GM18870 (cell line): ENCODE measurements at regions not wholly inside any gene's neighbourhood (a gene's known extent, or its start where the extent isn't known, plus 50 kb on each side); places are given as distances from the start of the nearest gene placed in this dataset.
"Not testable (repeated sequence)": the region's sequence is repeated elsewhere in the genome, so short reads cannot be mapped to it uniquely, and the experiment has no call there.

Experiments used
- ATAC-seq: cut with Tn5 transposase; IDR thresholded peaks from one replicate; pipeline ENCODE4 v1.9.1; 2021; ENCODE audit warnings: moderate library complexity; ENCODE audit not compliant: unreplicated experiment

DNA sequence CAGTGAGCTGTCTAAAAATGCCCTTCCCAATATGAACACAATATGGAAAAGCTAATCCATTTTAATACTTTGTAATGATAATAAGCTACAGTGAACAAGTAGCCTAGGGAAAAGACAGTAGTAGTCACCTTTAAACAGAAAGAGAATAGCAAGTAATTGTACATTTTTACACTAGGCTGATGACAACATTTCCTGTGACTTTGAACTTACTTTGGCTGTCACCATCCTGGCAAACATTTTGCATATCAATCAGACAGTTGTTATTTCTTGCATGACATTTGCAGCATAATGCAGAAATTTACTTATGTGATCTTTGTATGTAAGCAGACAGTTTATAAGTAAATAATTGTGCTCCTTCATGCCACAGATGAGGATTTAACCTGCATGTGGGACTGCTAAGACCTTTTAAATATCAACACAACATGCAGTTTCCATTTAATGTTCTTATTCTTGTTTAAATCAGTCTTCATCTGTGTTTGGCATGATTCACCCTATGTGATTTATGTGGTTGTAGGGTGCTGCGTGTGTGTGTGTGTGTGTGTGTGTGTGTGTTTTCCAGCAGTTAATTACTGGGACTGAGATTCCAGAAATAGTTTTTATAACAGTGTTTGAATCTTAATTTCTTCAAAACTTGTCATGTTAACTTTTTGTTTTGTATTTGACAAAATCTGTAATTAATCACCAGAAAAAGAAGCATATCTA, 997.1 kb upstream of the ARRDC3 start:
- ATAC-seq, result no peak

DNA sequence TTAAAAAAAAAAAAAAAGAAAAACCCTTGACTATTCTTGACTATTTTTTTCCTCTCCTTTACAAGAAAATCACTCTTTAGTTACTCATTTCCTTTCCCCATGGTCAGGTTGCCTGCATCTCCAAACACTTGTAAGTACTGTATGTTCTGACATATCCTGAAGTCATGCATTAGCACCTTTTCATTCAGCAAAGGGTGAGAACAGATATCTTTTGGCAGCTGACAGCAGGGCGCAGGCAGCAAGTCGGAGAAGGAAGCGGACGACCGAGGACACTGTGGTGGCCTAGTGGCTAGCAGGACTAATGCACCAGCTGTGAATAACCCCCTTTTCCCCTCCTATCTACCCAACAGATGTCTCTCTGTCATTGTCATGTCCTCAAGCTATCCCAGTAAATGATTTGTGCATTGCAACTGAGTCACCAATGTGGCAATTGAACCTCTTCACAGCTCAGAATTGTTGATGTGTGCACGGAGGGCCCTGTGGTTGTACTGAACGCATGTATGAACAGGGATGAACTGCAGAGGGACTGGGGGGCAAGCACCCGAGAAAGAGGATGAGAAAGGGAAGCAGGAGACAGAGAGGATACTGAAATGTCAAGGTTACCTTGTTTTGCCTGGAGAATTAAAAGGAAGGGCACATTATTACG, 996.0 kb upstream of the ARRDC3 start:
- ATAC-seq, result no peak

- no peak for ATAC-seq
Measured at GRCh38 chr5:92374859-92375258, 991.7 kb upstream of the ARRDC3 start.

DNA sequence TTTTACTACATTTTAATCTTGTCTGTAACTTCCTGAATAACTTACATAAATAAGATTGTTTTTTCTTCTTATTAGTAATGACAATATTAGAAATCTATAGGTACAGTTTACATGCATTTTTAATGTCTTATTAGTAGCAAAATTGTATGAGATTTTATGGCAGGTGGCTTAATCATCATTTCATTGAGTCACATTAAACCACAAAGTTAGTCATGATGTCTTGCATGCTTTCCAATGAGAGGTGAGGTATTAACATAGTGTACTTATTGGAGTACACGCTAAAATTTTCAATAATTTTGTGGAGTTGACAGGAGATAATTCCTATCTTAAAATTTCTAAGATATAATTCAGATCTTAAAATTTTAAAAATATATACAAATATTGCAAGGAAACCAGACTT, 989.6 kb upstream of the ARRDC3 start:
- no peak for ATAC-seq

GRCh38 chr5:92371889-92372235, 988.7 kb upstream of the ARRDC3 start:
- ATAC-seq, result no peak

DNA sequence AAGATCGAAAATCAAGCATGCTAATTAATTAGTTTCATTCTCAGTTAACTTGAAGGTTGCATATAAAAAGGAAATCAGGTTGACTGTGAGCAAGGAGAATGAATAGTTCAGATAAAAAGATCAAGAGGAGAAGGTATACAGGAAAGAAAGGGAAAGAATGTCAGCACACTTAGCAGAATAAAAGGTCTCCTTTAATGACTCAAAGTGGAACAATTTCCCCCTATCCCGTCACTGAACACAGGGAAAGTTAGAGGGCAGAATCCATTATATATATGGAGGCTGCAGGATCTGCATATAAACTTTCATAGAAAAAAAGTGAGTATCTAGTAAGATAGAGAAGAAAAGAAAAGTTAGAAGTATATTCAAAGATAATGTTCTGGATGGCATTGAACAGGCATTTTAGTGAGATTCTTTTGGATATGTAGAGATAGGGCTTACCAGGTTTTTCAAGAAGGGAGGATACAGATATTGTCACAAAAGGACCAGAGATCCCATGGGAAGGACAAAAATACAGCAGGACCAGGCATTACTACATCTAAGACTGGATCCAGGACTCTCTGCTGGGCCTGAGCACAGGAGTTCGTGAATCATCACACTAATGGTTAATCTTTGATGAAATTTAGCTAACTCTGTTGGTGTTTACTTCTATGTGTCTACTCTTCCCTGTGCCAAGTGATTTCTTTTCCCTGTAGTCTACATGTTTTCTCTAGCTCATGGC, 988.2 kb upstream of the ARRDC3 start:
- ATAC-seq, result no peak

- no peak for ATAC-seq
Measured at GRCh38 chr5:92370032-92370431, 986.9 kb upstream of the ARRDC3 start.

DNA sequence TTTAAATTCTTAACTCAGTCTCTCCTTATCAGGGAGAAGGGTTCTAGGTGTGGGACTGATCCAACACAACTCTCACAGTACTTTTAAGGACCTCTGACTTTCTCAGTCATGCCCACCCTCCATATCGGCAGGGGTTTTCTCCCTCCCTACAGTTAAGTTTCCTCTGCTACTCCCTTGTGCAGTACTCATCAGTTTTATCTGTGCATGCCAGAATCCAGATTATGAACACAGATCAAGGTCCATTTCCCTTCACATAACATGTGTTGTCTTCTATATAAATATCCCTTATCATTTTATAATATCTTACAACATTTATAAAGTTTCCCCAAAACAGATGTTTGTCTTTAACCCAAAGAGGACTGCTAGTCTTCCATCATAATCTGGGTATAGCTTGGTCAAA, 986.5 kb upstream of the ARRDC3 start:
- no peak for ATAC-seq

DNA sequence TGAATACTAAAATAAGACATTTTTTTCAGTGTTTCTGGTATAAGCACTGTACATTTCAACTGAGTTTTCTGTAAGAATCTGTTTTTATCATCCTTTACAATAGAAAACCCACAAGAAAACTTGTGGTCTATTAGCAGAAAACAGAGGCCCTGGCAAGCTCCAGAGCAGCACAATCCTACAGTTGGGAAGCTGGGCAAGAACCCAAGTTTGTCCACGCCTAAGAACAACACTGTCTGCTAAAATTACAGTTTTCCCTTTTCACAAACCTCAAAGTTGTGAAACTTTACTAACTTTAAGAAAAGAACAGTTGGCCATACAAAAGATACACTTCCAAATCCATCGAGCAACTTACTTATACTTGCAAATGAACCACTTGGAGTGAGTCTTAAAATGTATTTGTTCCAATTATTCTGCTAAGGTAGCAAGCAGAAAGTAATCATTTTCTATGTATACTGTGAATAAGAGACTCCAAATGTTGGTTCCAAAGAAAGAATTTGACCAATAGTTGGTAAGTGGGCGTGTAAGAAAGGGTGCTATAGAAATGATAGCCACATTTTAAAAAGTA, 982.0 kb upstream of the ARRDC3 start:
- ATAC-seq, result no peak

GRCh38 chr5:92353107-92354030, 970.3 kb upstream of the ARRDC3 start:
- no peak for ATAC-seq

DNA sequence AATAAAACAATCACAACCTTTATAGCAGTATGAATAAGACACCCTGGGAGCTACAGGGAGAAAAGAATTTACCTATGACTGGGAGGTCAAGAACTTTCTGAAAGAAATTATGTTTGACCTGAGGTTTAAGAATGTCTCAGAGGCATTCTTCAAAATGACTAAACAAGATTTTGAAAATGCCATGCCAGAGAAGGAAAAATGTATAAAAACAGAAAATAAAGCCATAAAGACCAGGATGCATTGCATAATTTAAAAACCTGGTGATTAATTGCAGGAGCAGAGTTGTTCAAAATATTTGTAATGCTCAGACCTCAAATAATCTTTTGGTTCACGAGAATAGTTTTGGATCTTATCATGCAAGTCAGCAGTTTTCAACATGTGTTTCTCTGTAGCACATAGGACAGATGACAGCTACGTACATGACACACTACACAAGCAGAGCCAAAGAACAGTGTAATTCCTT, 954.7 kb upstream of the ARRDC3 start:
- no peak for ATAC-seq

GRCh38 chr5:92332039-92332438, 948.9 kb upstream of the ARRDC3 start:
- no peak for ATAC-seq

DNA sequence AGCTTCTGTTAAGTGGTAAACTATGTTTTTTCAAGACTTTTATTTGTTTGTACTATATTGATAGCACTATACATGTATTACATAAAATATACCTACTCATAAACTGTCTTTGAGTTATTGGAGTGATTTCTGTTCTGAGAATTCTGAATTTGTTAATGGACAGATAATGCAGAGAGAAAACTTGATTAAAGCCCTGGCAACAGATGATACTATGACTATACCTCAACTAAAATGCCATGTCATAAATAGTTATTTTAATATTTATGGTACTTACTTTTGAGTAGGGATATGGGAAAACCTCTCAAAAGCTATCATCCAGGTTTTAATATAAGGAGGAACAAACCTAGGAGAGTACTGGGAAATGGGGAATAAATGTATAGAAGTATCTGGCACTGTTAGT, 947.2 kb upstream of the ARRDC3 start:
- no peak for ATAC-seq

DNA sequence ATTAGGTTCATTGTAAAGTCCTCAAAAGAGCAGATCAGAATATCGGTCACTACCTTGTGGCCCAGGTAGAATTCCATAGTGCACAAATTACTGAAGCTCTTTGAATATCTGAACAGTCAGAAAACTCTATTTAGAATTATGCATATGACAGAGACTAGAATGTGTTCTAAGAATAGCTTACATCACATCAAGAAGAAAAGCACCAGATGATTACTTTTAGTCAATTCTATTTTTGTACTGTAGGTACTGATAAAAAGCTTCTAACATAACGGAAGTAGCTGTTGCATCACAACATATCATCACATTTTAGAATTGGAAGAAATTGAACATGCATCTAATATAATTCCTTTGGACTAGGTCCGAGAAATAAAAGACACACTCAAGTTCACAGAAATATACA, 946.6 kb upstream of the ARRDC3 start:
- no peak for ATAC-seq

DNA sequence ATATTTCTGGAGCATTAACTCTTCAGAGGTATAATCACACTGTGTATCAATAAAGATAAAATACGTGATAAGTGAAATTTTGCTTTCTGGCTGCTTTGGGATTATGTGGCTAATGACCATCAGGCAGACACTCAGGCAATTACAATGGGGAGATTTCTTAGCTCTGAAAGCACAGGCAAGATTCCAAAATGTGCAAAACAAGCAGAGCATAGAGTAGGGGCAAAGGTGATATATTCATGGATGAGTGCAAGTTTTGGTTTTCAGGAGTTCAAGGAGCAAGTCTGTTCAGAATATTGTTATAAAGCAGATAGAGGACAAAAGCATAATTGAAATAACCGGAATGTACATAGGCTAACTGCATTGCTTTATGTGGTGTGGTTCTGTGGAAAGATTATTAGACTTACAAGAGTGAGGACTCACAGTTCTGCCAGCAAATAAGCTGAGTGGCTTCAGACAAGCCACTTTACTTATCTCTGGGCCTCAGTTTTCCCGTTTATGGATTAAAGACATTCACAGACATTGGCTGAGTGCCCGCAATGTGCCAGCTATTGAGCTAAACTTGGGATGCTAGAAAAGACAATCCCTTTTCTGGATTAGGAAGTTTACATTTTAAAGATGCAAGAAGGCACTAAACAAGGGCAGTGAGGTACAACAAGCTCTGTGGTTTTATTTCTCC, 945.6 kb upstream of the ARRDC3 start:
- ATAC-seq, result no peak

- no peak for ATAC-seq
Measured at GRCh38 chr5:92320446-92320845, 937.3 kb upstream of the ARRDC3 start.

DNA sequence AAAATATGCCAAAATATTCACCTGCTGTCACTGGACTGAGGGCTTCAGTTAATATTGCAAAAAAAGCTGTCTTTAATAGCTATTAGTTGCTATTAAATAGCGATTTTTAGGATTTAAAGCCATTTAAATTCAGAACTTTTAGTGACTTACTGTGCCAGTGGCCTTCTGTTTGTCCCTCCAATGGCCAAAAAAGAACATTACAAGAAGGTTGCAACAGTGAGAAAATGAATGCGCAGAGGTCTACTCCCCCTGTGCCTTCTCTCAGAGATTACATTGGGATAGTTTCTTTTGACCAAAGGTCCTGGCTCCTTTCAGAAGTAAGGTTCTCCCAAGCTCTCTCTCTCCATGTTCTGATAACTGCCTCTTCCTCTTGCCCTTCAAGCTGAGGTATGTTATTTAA, 930.3 kb upstream of the ARRDC3 start:
- no peak for ATAC-seq

DNA sequence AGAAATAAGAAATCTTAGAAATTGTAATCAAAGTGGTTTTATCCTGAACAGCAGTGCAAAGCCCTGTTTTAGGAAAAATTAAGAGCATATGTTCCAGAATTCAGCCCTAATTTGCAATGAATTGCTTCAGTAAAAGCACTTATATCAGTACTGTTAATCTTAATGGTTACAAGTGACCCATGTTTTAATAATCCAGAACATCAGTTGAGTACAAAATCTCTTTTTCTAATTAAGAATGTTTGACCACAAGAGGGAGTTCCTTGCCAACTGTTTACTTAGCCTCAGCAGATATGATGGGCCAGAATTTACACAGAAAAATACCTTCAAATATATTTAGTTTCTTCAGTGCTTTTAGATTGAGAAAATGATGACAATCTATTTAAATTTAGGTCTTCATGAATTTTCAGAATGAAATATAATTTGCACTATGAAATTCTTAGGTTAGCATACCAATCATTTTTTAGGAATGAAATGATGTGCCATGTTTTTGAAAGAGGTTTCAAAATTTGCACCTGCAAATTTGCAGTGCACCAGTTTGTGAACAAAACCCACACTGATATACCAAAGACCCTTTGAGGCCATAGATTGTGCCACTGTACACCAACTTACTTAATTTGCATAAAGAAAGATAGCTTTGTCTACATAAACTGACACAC, 926.3 kb upstream of the ARRDC3 start:
- ATAC-seq, result no peak

GRCh38 chr5:92308679-92309078, 925.6 kb upstream of the ARRDC3 start:
- no peak for ATAC-seq

GRCh38 chr5:92302356-92302755, 919.2 kb upstream of the ARRDC3 start:
- ATAC-seq, result not testable (repeated sequence)
